Lower lobe of right lung (tissue), 2 donors: ENCODE measurements at regions not wholly inside any gene's neighbourhood (a gene's known extent, or its start where the extent isn't known, plus 50 kb on each side); places are given as distances from the start of the nearest gene placed in this dataset.

Experiments
- ATAC-seq, 2 donors: fragments of 200-7000 bp; cut with Tn5 transposase; one replicate each; pipeline ENCODE4 v1.9.1; 2020 to 2022; ENCODE audit warnings: mild to moderate bottlenecking in 2 of 2, moderate library complexity in 2 of 2
- DNase-seq: peaks from one replicate; pipeline ENCODE4 v3.0.0-alpha.2; 2020
- H3K27ac ChIP-seq: fragments of 200-600 bp; one replicate; pipeline ENCODE4 v1.8.0; 2022
- H3K27me3 ChIP-seq: fragments of 200-600 bp; one replicate; pipeline ENCODE4 v1.8.0; 2022; ENCODE audit warnings: low read depth
- H3K36me3 ChIP-seq: fragments of 200-600 bp; one replicate; pipeline ENCODE4 v1.8.0; 2022; ENCODE audit warnings: mild to moderate bottlenecking
- H3K4me1 ChIP-seq: fragments of 200-600 bp; one replicate; pipeline ENCODE4 v1.8.0; 2022
- H3K4me3 ChIP-seq: fragments of 200-600 bp; one replicate; pipeline ENCODE4 v1.8.0; 2022; ENCODE audit warnings: mild to moderate bottlenecking
- H3K9me3 ChIP-seq: fragments of 200-600 bp; one replicate; pipeline ENCODE4 v1.8.0; 2022
- CTCF ChIP-seq: fragments of 200-600 bp; IDR thresholded peaks from one replicate; pipeline ENCODE4 v1.8.0; 2022; ENCODE audit warnings: antibody characterized with exemption, mild to moderate bottlenecking
- intact Hi-C: fragments of 100-400 bp; cut with DNase I; formaldehyde crosslinking; loops from one replicate; pipeline ENCODE4 v1.11.0; 2022
- donor health status: DM: no; HTN: yes; CAD: no; lungs with severe emphysema.

- Histone ChIP-seq H3K9me3 (no peaks in the 10 kb centered on the region), H3K27me3 (no peaks in the 10 kb centered on the region), H3K4me3 (no peak overlapping the region), H3K27ac (no peak overlapping the region), H3K4me1 (no peaks in the 10 kb centered on the region), H3K36me3 (no peaks in the 10 kb centered on the region)
- DNase-seq (no peak), ATAC-seq (no peak)
- intact Hi-C loops: no loop called here
- TF ChIP-seq CTCF: no peak
Observed at GRCh38 chr1:239831577-239832355, 259.9 kb upstream of the FMN2 start.

GRCh38 chr1:239833723-239834122 is 258.0 kb upstream of the FMN2 start:
- Histone ChIP-seq H3K9me3 (no peaks in the 10 kb centered on the region), H3K27ac (no peak overlapping the region), H3K4me3 (no peak overlapping the region), H3K4me1 (no peaks in the 10 kb centered on the region), H3K27me3 (no peaks in the 10 kb centered on the region), H3K36me3 (no peaks in the 10 kb centered on the region)
- no peak for TF ChIP-seq CTCF
- intact Hi-C loops: no loop called here
- DNase-seq (no peak), ATAC-seq (no peak)

- H3K4me1 ChIP-seq: no peaks in the 10 kb centered on the region
- H3K9me3 ChIP-seq: no peaks in the 10 kb centered on the region
- DNase-seq: no peak
- ATAC-seq: no peak
- peak overlapping the region; percentile 28 for H3K27ac ChIP-seq
- intact Hi-C loops: no loop called here
- H3K36me3 ChIP-seq: no peaks in the 10 kb centered on the region
- no peak for TF ChIP-seq CTCF
- no peaks in the 10 kb centered on the region for H3K27me3 ChIP-seq
- H3K4me3 ChIP-seq: no peak overlapping the region
Observed at GRCh38 chr1:239835946-239836440, 255.7 kb upstream of the FMN2 start.

GRCh38 chr1:239840336-239840735 is 251.3 kb upstream of the FMN2 start:
- ATAC-seq: no peak
- no peak overlapping the region for H3K4me3 ChIP-seq
- no peaks in the 10 kb centered on the region for H3K4me1 ChIP-seq
- H3K27ac ChIP-seq: no peak overlapping the region
- H3K27me3 ChIP-seq: no peaks in the 10 kb centered on the region
- intact Hi-C loops: no loop called here
- H3K36me3 ChIP-seq: no peaks in the 10 kb centered on the region
- no peaks in the 10 kb centered on the region for H3K9me3 ChIP-seq
- no peak for TF ChIP-seq CTCF
- no peak for DNase-seq

GRCh38 chr1:239840790-239841189 is 250.9 kb upstream of the FMN2 start:
- DNase-seq: no peak
- no peaks in the 10 kb centered on the region for H3K4me1 ChIP-seq
- H3K9me3 ChIP-seq: no peaks in the 10 kb centered on the region
- intact Hi-C loops: no loop called here
- H3K27me3 ChIP-seq: no peaks in the 10 kb centered on the region
- H3K4me3 ChIP-seq: no peak overlapping the region
- TF ChIP-seq CTCF: no peak
- ATAC-seq: no peak
- H3K36me3 ChIP-seq: no peaks in the 10 kb centered on the region
- H3K27ac ChIP-seq: no peak overlapping the region
